NCI-H1092 (cell line): ENCODE measurements at regions not wholly inside any gene's neighbourhood (a gene's known extent, or its start where the extent isn't known, plus 50 kb on each side); places are given as distances from the start of the nearest gene placed in this dataset.

Experiments
- DNase-seq: peaks from one replicate; lab custom pipeline; 2025; lab: John Stamatoyannopoulos, UW

DNA sequence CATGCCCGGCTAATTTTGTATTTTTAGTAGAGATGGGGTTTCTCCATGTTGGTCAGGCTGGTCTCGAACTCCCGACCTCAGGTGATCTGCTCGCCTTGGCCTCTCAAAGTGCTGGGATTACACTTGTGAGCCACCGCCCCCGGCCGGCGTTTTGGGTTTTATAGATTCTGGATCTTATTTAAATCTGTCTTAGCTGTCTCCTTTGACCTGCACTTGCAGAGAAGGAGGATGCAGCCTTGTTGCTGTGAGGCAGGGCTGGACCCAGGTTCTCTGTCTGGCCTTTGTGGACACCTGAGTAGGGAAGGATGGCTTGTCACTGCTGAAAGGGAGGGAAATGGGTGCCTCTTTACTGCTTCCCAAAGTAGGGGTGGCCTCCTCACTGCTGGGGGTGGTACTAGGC lies 83.0 kb upstream of the HS6ST1 start:
- DNase-seq = no peak

DNA sequence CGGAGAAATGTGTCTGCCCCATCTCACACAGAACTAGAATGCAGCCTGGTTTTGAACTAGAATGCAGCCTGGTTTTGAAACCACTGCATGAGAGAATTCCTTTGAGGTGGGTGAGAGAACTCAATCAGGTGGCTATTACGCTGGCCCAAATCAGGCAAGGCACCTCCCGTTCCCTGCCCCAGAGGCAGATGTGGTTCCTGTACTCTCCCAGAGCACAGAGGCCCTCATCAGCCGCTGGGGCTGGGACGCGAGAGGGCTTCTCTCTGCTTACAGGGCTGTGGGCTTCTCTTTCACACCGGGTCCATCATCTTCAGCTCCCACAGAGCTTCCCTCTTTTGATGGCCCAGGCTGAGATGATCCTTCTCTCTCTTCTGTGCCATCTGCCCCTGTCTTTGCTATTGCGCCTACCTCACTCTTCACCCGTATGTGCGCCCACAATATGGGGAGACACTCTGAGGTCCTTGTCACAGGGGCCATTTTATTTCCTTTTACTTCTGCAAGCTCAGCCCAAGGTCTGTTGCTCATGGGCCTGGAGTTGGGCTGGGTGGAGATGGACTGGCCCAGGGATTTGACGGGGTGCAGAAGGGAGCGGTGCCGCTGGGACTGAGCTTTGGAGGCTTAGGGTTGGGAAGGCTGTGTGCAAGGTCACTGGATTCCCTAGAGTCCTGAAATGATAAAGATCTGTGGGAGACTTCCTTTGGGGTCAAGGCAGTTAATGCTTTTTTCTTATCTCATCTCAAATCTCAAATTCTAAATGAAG lies 84.4 kb upstream of the HS6ST1 start:
- DNase-seq = no peak

DNA sequence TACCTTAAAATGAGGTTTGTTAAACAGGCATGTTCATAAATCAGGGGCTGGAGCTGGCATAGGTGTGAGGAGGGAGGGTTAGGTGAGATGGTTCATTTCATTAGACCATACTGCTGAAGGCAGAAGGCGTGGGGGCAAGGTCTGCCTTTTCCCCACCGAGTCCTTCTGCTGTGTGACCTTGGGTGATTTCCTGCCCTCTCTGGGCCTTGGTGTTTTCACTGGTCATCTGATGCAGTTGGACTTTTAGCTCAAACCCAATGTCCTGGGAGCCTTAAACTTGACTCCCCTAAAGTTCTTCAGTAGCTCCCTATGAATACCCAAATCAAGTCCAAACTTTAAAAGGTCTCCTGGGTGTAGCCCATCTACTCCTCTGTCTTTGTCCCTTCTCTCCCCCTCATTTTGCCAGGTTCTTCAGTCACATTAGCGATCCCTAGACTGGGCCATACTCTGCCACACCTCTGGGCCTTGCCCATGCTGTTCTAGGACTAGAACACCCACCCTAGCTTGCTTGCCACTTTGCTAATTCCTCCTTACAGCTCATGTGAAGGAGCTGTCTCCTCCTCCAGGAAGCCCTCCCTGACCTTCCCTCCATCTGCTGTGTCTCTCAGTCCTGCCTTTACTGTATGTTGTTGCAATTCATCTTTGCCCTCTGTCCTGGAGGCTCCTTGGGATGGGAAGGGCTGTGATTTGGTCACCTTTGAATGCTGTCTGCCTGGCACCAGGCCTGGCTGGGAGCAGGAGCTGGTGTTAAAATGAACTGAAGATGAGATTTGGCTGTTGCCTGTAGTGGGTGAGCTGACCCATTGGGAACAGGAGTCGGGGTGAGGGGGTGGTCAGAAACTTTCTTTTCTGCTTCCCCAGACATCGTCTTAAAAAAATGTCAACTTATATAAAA lies 85.4 kb upstream of the HS6ST1 start:
- no peak for DNase-seq

DNA sequence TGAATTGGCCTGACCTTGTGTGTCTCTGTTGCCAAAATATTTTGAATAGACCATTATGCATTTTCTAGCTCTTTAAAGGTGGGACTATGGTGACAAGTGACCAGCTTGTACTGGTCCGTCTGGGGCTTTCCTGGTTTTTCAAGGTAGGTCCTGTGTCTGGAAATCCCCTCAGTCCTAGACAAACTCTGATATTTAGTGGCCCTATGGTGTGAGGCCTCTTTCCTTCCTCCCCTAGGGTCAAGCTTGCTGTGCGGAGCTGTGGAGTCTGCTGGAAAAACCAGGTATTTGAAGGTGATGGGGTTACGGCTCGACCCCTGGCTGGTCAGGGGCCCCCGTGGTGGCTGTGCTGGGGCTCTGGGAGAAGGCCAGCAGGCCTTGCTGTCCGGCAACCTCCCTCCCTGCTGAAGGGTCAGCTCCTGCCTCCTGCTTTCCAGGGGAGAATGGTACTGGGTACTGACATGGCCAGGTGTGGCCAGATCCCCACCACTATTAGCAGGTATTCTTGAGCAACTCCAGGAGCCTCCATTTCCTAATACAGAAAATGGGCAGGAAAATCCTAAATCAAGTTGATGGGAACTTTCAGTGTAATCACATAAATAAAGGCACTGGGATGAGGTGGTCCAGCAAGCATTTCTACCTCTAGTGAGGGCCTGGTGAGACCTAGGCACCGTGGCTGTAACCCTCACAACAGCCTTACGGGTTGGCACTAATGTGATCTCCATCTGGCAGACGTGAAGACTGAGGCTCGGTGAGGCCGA lies 86.2 kb upstream of the HS6ST1 start:
- DNase-seq = no peak

DNA sequence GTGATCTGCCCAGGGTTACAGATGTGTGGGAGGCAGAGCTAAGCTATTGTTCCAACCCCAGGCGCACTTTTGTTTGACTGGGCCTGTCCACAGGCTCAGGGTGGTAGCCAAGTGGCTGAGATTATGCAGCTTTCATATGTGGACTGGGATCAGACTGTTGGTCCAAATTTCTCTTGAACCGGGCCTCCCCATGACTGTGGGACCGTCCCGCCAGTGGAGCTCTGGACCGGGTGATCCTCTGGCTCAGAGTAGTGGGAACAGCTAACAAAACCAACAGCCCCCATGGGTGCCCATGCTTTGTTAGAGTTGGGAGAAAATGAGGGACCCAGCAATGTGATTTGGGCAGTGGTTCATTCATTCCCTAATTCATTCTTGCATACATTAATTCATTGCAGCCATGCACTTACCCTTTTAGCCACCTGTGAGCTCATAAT lies 86.8 kb upstream of the HS6ST1 start:
- no peak for DNase-seq

DNA sequence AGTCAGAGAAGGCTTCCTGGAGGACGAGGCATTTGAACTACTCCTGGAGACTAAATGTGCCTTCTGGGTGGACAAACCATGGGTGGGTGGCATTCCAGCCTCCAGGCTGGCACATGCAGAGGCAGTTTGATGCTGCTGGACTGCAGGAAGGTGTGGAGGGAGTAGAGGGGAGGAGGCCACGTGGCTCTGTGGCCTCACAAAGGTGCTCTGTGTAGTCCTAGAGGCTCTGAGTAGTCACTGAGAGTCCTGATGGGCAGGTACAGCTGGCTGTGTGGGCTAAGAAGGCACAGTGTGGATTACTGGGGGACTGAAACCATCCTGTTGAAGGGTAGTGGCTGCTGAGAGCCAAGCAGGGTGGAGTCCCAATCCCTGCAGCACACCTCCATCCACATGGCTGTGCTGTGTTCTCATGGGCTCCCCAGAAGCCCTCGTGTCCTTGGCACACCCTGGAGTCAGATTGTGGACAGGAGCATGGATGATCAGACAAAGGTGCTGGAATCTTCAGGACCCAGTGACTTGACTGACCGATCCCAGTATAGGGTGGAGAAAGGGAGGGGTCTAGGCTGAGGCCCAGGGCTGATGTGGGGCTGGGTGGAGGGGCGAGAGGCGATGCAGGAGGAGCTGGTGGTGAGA lies 87.4 kb upstream of the HS6ST1 start:
- no peak for DNase-seq

DNA sequence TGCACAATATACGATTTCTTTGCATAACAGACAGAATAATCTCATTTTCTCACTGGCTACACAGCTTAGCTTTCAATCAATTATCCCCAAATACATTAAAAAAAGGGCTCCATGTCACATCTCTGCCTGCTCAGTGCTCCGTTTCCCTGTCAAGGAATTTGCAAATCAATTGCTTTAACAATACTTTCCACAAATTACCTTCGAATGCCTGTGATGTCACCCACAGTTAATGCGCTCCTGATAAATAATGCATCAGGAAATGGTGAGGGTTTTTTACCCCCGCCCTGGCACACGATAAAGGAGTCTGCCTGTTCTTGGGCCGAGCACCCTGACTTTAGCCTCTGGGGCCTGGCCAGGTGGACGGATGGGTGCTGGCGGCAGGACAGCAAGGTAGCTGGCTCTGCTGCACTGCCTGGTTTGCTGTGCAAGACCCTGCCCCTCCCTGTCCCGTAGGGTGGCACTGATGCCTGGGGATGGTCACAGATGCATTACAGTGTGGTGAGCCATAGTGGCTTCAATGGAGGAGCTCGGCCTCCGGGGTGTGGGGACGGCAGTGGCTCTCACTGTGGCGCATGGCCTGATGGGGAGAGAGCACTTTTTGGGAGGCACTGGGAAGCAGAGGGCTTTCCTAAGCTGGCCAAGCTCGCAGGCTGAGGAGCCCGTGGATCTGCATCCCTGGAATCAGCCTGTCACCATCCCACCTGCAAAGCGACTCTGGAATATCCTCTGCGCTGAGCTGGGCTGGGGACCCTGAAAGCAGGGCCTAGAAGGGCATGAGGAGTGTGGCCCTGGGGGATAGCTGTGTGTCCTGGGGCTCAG lies 88.3 kb upstream of the HS6ST1 start:
- no peak for DNase-seq

DNA sequence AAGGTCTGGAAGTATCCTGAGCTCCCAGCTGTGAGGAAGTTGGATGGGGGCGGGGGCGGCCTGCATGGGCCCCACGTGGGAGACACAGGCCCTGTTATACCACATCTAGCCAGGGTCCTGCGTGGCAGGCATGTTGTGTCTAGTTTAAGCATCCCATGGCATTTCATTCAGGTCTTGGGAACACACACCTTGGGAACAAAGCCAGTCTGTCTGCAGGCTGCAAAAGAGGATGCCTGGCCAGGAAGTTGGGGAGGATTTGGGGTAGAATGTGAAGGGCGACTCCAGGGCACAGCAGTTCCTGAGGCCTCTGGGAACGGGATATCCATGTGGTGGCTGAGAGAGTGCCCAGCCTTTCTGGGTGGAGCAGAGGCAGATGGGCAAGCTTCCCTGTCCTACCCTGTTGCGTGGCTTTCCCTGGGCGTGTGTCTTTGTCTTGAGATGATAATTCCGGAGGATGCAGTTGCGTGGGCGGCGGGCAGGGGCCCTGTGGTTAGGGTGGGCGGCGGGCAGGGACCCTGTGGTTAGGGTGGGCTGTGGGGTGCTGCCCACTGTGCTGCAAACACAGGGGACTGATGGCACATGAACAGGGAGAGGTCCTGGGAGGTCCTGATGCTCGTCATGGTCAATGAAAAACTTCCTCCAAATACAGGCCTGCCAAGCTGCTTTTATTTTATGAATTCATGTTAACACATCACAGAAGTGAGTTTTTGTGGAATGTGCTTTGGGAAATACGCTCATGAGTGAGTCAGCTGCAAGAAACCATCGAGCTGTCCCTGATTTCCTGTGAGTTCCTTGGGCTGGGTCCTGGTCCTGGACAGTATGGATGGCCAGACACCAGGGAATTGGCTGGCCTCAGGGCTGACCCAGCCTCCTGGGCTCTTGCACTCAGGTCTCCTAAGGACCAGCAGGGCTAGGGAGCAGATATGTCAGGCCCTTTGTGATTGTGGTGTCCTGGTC lies 90.0 kb upstream of the HS6ST1 start:
- DNase-seq = no peak

DNA sequence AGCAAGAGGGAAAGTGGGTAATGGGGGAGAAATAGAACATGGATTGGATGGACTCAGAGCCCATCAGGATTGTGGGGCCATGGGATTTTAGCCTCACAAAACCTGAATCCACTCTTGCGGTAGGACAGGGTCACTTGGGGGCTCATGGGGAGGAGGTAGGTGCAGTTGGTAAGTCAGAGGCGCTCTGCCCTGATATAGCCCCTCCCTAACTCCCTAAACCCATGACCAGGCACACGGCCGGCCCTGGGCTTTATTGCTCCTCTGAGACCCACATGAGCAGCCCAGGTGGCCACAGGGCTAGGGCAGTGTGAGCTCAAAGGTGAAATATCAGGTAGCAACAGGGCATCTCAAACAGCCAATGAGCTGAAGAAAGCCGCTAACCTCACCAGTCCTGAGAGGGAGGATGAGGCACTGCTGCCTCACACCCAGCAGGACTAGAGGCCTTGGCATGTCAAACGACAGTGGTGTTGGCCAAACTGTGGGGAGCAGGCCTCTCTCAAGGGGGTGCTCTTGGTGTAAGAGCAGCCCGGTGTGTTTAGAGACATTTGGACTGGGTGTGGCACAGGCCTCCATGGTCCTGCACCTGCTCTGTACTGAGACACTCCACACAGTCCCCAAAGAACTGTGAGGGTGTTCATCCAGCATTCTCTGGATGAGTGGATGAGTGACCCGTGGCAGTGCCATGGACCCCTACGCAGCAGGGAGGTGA lies 90.8 kb upstream of the HS6ST1 start:
- no peak for DNase-seq

DNA sequence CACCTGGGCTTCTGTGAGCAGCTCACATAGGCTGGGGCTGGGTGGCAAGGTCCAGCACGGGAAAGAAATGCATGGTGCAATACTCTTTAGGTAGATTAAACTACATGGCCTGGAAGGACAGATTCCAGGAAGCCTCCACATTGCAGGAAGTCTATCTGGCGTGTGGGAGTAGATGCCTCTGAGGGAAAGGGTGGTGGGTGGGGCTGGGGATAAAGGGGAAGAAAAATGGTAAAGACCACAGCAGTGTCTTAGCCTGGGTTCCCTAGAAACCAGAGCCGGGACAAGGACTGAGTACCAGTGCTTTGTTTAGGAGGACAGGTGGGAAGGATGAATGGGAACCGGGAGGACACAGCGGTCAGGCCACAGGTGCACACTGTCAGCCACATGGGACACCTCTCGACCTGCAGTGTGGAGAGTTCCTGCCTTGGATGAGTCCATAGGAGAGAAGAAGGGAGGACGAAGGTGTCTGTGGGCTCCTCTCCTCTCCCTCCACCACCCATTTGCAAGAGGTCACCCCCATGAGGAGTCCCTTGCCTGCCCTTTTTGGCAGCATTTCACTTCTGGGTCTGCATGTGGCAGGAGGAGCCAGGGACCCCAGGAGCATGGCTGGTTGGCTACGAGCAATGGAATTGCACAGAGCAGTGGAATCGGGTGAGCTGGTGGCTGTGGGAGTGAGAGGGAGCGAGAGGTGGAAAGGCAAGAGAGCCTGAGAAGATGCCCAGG lies 91.5 kb upstream of the HS6ST1 start:
- DNase-seq = no peak

DNA sequence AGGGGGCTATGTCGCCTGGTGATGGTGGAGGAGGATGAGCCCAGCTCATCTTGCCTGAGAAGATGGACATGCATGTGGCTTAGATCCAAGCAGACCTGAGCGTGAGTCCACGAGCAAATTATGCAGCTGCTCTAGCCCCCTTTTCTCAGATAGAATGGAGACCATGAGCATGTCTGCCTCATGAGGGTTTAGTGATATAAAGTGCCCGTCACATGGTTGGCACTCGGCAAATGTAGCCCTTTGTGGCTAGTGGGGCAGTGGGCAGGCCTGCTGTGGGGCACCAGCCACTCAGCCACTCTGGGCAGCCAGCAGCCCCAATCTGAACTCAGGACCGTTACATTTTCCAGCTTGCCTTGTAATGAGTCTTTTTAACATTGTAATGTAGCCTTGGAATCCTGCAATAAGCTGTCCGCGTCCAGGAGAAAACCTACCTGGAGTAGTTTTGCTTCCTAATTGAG lies 92.1 kb upstream of the HS6ST1 start:
- DNase-seq = no peak

DNA sequence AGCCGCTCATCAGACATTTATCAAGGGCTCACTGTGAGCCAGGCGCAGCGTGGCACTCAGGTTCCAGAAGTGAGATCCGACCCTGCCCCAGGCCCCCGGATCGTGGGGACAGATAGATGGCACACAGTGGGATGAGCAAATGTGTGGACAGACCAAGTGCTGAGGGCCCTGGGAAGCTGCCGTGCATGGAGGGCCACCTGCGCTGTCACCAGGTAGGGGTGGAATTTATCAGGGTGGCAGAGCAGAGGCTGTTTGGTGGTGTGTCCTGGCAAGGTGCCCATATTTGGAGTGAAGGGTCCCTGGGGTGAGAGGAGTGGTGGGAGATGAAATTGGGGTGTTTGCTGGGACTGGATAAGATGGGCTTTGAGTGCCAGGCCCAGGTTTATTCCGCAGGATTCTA lies 92.8 kb upstream of the HS6ST1 start:
- no peak for DNase-seq

DNA sequence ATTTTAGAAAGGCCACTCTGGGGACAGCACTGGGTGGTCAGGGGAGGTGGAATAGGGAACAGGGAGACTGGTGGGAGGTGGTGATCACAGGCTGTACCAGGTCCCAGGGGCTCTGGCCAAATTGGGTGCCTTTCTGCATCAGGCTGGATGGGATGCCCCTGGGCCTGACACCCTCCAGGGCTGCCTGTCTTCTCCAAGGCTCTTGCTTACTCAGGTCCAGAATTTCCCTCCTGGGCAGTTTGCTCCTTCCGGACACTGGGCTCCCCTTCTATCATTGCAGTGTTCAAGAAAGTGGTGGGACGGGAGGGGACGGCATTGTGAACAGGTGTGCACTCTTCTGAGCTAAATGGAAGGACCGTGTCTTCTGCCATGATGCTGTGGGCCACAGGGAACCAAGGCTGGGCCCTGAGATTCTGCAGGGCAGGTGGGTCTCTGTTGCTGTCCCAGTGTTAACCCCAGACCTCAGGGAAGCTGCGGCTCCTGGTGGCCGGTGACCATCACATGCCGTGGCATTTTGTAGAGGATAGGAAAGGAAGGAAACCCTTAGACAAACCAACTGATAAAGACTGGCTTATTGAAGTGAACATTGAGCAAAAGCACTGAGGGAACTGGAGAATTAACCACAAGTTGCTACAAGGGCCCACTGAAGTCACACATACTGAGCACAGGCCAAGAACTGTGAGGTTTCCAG lies 93.7 kb upstream of the HS6ST1 start:
- no peak for DNase-seq

DNA sequence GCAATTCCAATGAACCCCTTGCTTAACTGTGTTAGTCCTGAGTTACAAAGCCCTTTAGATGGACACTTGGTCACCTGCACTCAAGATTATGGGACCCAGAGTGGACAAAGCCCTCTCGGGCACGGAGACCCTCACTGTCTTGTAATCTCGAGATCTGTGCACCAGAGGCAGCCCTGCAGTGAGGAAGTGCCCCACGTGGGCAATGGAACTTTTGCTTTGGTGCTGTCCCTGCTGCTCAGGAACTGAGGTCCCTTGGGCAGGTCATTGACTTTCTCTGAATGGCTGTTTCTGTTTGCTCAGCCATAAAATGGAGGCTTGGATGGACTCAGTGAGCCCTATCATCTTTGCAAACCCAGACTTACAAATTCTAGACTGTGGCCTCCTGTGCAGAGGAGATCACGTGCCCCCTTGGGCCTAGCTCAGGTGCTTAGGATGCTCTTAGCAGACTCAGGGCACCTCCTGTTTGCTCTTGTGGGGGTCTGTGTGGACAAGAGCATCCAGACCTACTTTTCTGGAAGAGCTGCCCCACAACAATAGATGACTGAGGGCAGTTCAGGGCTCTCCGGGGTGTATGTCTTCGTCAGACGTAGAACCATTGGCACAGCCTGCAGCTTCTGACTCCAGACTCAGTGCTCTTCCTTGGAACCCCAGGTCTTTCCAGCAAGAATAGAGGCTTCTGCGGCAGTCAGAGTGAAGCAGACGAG lies 94.5 kb upstream of the HS6ST1 start:
- no peak for DNase-seq

DNA sequence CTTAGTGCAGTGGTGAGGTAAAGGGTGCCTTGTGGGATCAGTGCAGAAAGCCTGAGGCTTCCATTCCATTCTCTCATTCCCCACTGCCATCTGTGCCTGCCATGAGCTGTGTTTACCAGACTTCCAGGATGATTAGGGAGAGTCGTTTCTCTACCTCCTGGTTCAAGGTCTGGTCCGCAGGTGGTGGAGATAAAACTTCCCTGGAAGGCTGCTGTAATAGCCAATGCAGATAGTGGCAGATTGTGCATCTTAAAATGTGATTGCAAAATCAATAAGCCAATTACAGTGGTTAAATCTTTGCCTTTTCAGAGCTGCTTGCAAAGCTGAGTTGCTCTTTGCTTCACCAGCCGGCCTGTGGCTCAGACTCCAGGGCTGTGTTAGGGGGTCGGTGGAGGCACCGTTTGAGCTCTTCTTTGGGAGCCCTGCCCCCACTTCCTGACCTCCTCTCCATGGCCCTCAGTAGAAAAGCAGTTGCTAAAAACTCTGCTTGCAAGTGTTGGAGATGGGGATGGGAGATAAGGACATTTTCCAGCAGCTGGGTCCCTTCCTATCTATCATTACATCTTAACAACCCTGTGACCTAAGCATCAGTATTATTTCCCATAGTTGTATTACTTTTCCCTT lies 95.2 kb upstream of the HS6ST1 start:
- DNase-seq = no peak

DNA sequence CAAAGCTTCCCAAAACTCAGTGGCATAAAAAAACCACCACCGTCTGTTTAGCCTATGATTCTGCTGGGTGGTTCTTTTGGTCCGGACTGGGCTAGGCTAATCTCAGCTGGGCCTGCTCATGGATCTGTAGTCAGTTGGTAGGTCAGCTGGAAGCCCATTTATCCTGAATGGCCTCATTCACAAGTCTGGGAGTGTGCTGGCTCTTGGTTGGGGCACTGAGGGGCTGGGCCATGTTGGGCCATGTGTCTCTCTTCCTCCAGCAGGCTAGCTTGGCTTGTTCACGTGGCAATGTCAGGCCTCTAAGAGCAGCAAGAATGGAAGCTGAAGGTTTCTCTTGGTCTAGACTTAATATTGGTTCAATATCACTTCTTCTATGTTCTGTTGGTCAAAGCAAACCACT lies 95.7 kb upstream of the HS6ST1 start:
- no peak for DNase-seq
